ENCODE measurements at regions not wholly inside any gene's neighbourhood (a gene's known extent, or its start where the extent isn't known, plus 50 kb on each side); places are given as distances from the start of the nearest gene placed in this dataset.

- H3K9me3 Mint-ChIP-seq (ENCODE audit: insufficient read depth), result no peaks in the 10 kb centered on the region
- no CpG with 5 or more reads among the region's 2 CpGs for WGBS (ENCODE audit: insufficient coverage)
These were observed 266.6 kb downstream of the PIK3R1 start for GRCh38 chr5:68482199-68482598.

GRCh38 chr5:68484307-68485068, 268.9 kb downstream of the PIK3R1 start:
- H3K27me3 ChIP-seq (replicated peaks in 1 of 4; ENCODE audit: control extremely low read depth in 1 of 4, control insufficient read depth in 3 of 4, insufficient read depth in 4 of 4, low read length in 3 of 4), result no peaks in the 10 kb centered on the region
- ChIA-PET POLR2A (no interaction called here), CTCF (no interaction called here)
- no peaks in the 10 kb centered on the region for H3K9me3 Mint-ChIP-seq (ENCODE audit: insufficient read depth)
- no peak overlapping the region for H3K27ac ChIP-seq (ENCODE audit: low read length in 2 of 2)
- no peaks in the 10 kb centered on the region for H3K4me1 ChIP-seq (ENCODE audit: control insufficient read depth in 2 of 2, insufficient read depth in 2 of 2, low read length in 2 of 2)
- H3K4me3 ChIP-seq (ENCODE audit: control extremely low read depth in 1 of 5, extremely low read depth in 1 of 5, insufficient read depth in 1 of 5, low read depth in 2 of 5, low read length in 4 of 5), result no peak overlapping the region
- H4K20me1 ChIP-seq (ENCODE audit: control insufficient read depth, insufficient read depth, low read length, poor library complexity, severe bottlenecking), result no peaks in the 10 kb centered on the region
- H3K4me3 Mint-ChIP-seq, result no peak overlapping the region
- H3K79me2 ChIP-seq (ENCODE audit: control insufficient read depth, insufficient read depth, low read length), result no peaks in the 10 kb centered on the region
- DNase-seq, result no peak
- intact Hi-C loops (cut with micrococcal nuclease), result no loop called here
- peaks cover 8% of the 10 kb centered on the region for H3K27me3 Mint-ChIP-seq
- ATAC-seq (ENCODE audit: low read depth), result no peak
- 73% methylated on average over 3 of the region's 4 CpGs for WGBS (ENCODE audit: insufficient coverage)
- no peak overlapping the region for H3K4me2 ChIP-seq (replicated peaks; ENCODE audit: low read depth, low read length, poor library complexity, severe bottlenecking)
- H3K9me3 ChIP-seq (ENCODE audit: control extremely low read depth in 1 of 3, control insufficient read depth in 2 of 3, insufficient read depth in 1 of 3, low read length in 2 of 3), result peaks cover 0 to 6% (median 5%) of the 10 kb centered on the region in 3 donors
- H3K9ac ChIP-seq (ENCODE audit: low read length), result no peak overlapping the region
- H2AFZ ChIP-seq (ENCODE audit: insufficient read depth, low read depth, low read length, poor library complexity, severe bottlenecking), result no peak overlapping the region
- no peaks in the 10 kb centered on the region for H3K36me3 ChIP-seq (replicated peaks in 1 of 2; ENCODE audit: control extremely low read depth in 1 of 2, control insufficient read depth in 1 of 2, extremely low read depth in 1 of 2, insufficient read depth in 2 of 2, low read length in 1 of 2)
- TF ChIP-seq, protein P1, sequence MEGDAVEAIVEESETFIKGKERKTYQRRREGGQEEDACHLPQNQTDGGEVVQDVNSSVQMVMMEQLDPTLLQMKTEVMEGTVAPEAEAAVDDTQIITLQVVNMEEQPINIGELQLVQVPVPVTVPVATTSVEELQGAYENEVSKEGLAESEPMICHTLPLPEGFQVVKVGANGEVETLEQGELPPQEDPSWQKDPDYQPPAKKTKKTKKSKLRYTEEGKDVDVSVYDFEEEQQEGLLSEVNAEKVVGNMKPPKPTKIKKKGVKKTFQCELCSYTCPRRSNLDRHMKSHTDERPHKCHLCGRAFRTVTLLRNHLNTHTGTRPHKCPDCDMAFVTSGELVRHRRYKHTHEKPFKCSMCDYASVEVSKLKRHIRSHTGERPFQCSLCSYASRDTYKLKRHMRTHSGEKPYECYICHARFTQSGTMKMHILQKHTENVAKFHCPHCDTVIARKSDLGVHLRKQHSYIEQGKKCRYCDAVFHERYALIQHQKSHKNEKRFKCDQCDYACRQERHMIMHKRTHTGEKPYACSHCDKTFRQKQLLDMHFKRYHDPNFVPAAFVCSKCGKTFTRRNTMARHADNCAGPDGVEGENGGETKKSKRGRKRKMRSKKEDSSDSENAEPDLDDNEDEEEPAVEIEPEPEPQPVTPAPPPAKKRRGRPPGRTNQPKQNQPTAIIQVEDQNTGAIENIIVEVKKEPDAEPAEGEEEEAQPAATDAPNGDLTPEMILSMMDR (IDR thresholded peaks at IDR 0.05), result no peak
- TF ChIP-seq EZH2 (IDR thresholded peaks at IDR 0.05; ENCODE audit: borderline replicate concordance, insufficient read depth, low read depth, low read length, poor library complexity, severe bottlenecking), result no peak
- H3K4me1 Mint-ChIP-seq, result peaks cover 8% of the 10 kb centered on the region
- H3K27ac Mint-ChIP-seq, result no peak overlapping the region

More at GRCh38 chr5:68482199-68482598, 266.6 kb downstream of the PIK3R1 start:
- Histone ChIP-seq H3K4me3 (ENCODE audit: control extremely low read depth in 1 of 5, extremely low read depth in 1 of 5, insufficient read depth in 1 of 5, low read depth in 2 of 5, low read length in 4 of 5) (no peak overlapping the region), H3K9me3 (ENCODE audit: control extremely low read depth in 1 of 3, control insufficient read depth in 2 of 3, insufficient read depth in 1 of 3, low read length in 2 of 3) (peaks cover 0 to 5% (median 0%) of the 10 kb centered on the region in 3 donors), H3K79me2 (ENCODE audit: control insufficient read depth, insufficient read depth, low read length) (no peaks in the 10 kb centered on the region), H2AFZ (ENCODE audit: insufficient read depth, low read depth, low read length, poor library complexity, severe bottlenecking) (no peak overlapping the region), H4K20me1 (ENCODE audit: control insufficient read depth, insufficient read depth, low read length, poor library complexity, severe bottlenecking) (no peaks in the 10 kb centered on the region), H3K36me3 (replicated peaks in 1 of 2; ENCODE audit: control extremely low read depth in 1 of 2, control insufficient read depth in 1 of 2, extremely low read depth in 1 of 2, insufficient read depth in 2 of 2, low read length in 1 of 2) (no peaks in the 10 kb centered on the region), H3K4me2 (replicated peaks; ENCODE audit: low read depth, low read length, poor library complexity, severe bottlenecking) (no peak overlapping the region), H3K27me3 (replicated peaks in 1 of 4; ENCODE audit: control extremely low read depth in 1 of 4, control insufficient read depth in 3 of 4, insufficient read depth in 4 of 4, low read length in 3 of 4) (no peaks in the 10 kb centered on the region), H3K9ac (ENCODE audit: low read length) (no peak overlapping the region), H3K4me1 (ENCODE audit: control insufficient read depth in 2 of 2, insufficient read depth in 2 of 2, low read length in 2 of 2) (no peaks in the 10 kb centered on the region), H3K27ac (ENCODE audit: low read length in 2 of 2) (no peak overlapping the region)
- Mint-ChIP-seq H3K4me1 (peaks cover 8% of the 10 kb centered on the region), H3K4me3 (no peak overlapping the region), H3K27me3 (peaks cover 8% of the 10 kb centered on the region), H3K27ac (no peak overlapping the region)
- ATAC-seq (ENCODE audit: low read depth) (no peak), DNase-seq (no peak)
- TF ChIP-seq, protein P1 (IDR thresholded peaks at IDR 0.05), result no peak
- no peak for TF ChIP-seq EZH2 (IDR thresholded peaks at IDR 0.05; ENCODE audit: borderline replicate concordance, insufficient read depth, low read depth, low read length, poor library complexity, severe bottlenecking)
- ChIA-PET CTCF (no interaction called here), POLR2A (no interaction called here)
- intact Hi-C loops (cut with micrococcal nuclease), result no loop called here
